Endodermal cell (in vitro differentiated cells): ENCODE measurements at regions not wholly inside any gene's neighbourhood (a gene's known extent, or its start where the extent isn't known, plus 50 kb on each side); places are given as distances from the start of the nearest gene placed in this dataset.

Experiments used
- DNase-seq: peaks from one replicate; pipeline ENCODE4 v3.0.0-alpha.2; 2017
- H3K27ac ChIP-seq: 2 replicates; pipeline ENCODE4 v1.5.1; 2013; ENCODE audit warnings: mild to moderate bottlenecking, low read depth, low read length, moderate library complexity
- H3K27me3 ChIP-seq: 2 replicates; pipeline ENCODE4 v1.6.1; 2013; ENCODE audit warnings: mild to moderate bottlenecking, low read length, moderate library complexity; ENCODE audit not compliant: insufficient read depth, control insufficient read depth, poor library complexity, severe bottlenecking
- H3K36me3 ChIP-seq: 2 replicates; pipeline ENCODE4 v1.7.0; 2013; ENCODE audit warnings: mild to moderate bottlenecking, low read length, moderate library complexity; ENCODE audit not compliant: control insufficient read depth, insufficient read depth
- H3K4me1 ChIP-seq: one replicate; pipeline ENCODE4 v1.7.0; 2013; ENCODE audit warnings: low read length; ENCODE audit not compliant: control insufficient read depth, insufficient read depth
- H3K4me3 ChIP-seq: 2 replicates; pipeline ENCODE4 v1.5.1; 2013; ENCODE audit warnings: mild to moderate bottlenecking, low read length, moderate library complexity
- H3K9ac ChIP-seq: 2 replicates; pipeline ENCODE4 v1.6.1; 2013; ENCODE audit warnings: mild to moderate bottlenecking, low read length, moderate library complexity; ENCODE audit not compliant: poor library complexity, severe bottlenecking; ENCODE audit errors: extremely low read depth
- H3K9me3 ChIP-seq: 2 replicates; pipeline ENCODE4 v1.6.1; 2013; ENCODE audit warnings: mild to moderate bottlenecking, low read length, moderate library complexity; ENCODE audit not compliant: control insufficient read depth
- H3K27ac Mint-ChIP-seq: 2 replicates; pipeline ENCODE4 v1.8.0; 2020; ENCODE audit warnings: mixed read lengths
- H3K27me3 Mint-ChIP-seq: 2 replicates; pipeline ENCODE4 v1.8.0; 2021; ENCODE audit warnings: mild to moderate bottlenecking, mixed read lengths; ENCODE audit not compliant: insufficient read depth
- H3K36me3 Mint-ChIP-seq: 2 replicates; pipeline ENCODE4 v1.8.0; 2020; ENCODE audit warnings: low read depth, mixed read lengths
- H3K4me1 Mint-ChIP-seq: 2 replicates; pipeline ENCODE4 v1.8.0; 2020; ENCODE audit warnings: mixed read lengths
- H3K4me3 Mint-ChIP-seq: 2 replicates; pipeline ENCODE4 v1.8.0; 2020; ENCODE audit warnings: mild to moderate bottlenecking, moderate library complexity, mixed read lengths
- H3K9me3 Mint-ChIP-seq: 2 replicates; pipeline ENCODE4 v1.8.0; 2020; ENCODE audit warnings: mild to moderate bottlenecking, mixed read lengths
- CTCF ChIP-seq: fragments of 200-600 bp; sonication (generic); conservative IDR thresholded peaks from 2 replicates; pipeline ENCODE4 v1.5.0; 2021; ENCODE audit warnings: antibody characterized with exemption, mild to moderate bottlenecking
- WGBS, 2 experiments: methylation state at CpG; one replicate each; pipeline versions ENCODE4 v1.1.5 to v1.1.7; 2013; ENCODE audit warnings: missing lambda C conversion rate in 2 of 2, mixed read lengths in 1 of 2; ENCODE audit not compliant: insufficient coverage in 1 of 2, insufficient read length in 1 of 2; 5-methylcytosine and 5-hydroxymethylcytosine counted together

GRCh38 chr17:79392598-79392997 is 218.3 kb downstream of the RBFOX3 start:
- no peak for TF ChIP-seq CTCF
- H3K27me3 Mint-ChIP-seq = peaks cover 39% of the 10 kb centered on the region
- H3K27ac Mint-ChIP-seq = no peak overlapping the region
- no peaks in the 10 kb centered on the region for H3K36me3 Mint-ChIP-seq
- H3K36me3 ChIP-seq = no peaks in the 10 kb centered on the region
- peaks cover 49% of the 10 kb centered on the region for H3K27me3 ChIP-seq
- H3K9me3 ChIP-seq = no peaks in the 10 kb centered on the region
- no peaks in the 10 kb centered on the region for H3K4me1 ChIP-seq
- H3K27ac ChIP-seq = no peak overlapping the region
- no peak overlapping the region for H3K4me3 Mint-ChIP-seq
- 83 to 86% methylated on average over 1 to 5 of the region's 5 CpGs for WGBS, 2 experiments
- no peak overlapping the region for H3K9ac ChIP-seq
- DNase-seq = no peak
- H3K4me1 Mint-ChIP-seq = no peaks in the 10 kb centered on the region
- H3K4me3 ChIP-seq = no peak overlapping the region
- H3K9me3 Mint-ChIP-seq = no peaks in the 10 kb centered on the region

GRCh38 chr17:79391376-79392233 is 219.2 kb downstream of the RBFOX3 start:
- 36 to 52% methylated on average over 18 to 31 of the region's 31 CpGs for WGBS, 2 experiments
- Mint-ChIP-seq H3K4me3 (no peak overlapping the region), H3K27ac (no peak overlapping the region), H3K9me3 (no peaks in the 10 kb centered on the region), H3K4me1 (no peaks in the 10 kb centered on the region), H3K36me3 (no peaks in the 10 kb centered on the region), H3K27me3 (peaks cover 39% of the 10 kb centered on the region)
- H3K4me3 ChIP-seq = no peak overlapping the region
- TF ChIP-seq CTCF = peak; percentile 91
- no peaks in the 10 kb centered on the region for H3K9me3 ChIP-seq
- no peak overlapping the region for H3K9ac ChIP-seq
- peak; percentile 98 for DNase-seq
- H3K27ac ChIP-seq = no peak overlapping the region
- peaks cover 49% of the 10 kb centered on the region for H3K27me3 ChIP-seq
- H3K36me3 ChIP-seq = no peaks in the 10 kb centered on the region
- no peaks in the 10 kb centered on the region for H3K4me1 ChIP-seq

GRCh38 chr17:79389896-79390295 is 221.0 kb downstream of the RBFOX3 start:
- Mint-ChIP-seq H3K9me3 (no peaks in the 10 kb centered on the region), H3K36me3 (no peaks in the 10 kb centered on the region), H3K4me1 (no peaks in the 10 kb centered on the region), H3K27ac (no peak overlapping the region), H3K27me3 (peaks cover 39% of the 10 kb centered on the region), H3K4me3 (no peak overlapping the region)
- no peak overlapping the region for H3K27ac ChIP-seq
- no peaks in the 10 kb centered on the region for H3K4me1 ChIP-seq
- DNase-seq = no peak
- peaks cover 49% of the 10 kb centered on the region for H3K27me3 ChIP-seq
- TF ChIP-seq CTCF = no peak
- H3K9ac ChIP-seq = no peak overlapping the region
- no peaks in the 10 kb centered on the region for H3K9me3 ChIP-seq
- 89 to 92% methylated on average over 5 to 19 of the region's 19 CpGs for WGBS, 2 experiments
- no peaks in the 10 kb centered on the region for H3K36me3 ChIP-seq
- H3K4me3 ChIP-seq = no peak overlapping the region
